ENCODE measurements at regions not wholly inside any gene's neighbourhood (a gene's known extent, or its start where the extent isn't known, plus 50 kb on each side); places are given as distances from the start of the nearest gene placed in this dataset.
A peak's percentile ranks its signal among the peaks of the same experiment; 100 is the strongest.

GRCh38 chr4:124277691-124278090, 434.8 kb downstream of the ANKRD50 start:
- ATAC-seq = no peak
- intact Hi-C loops (cut with DNase I, micrococcal nuclease) = no loop called here
- no peak for DNase-seq

GRCh38 chr4:124278477-124278876, 434.1 kb downstream of the ANKRD50 start:
- no peak for DNase-seq
- ATAC-seq = no peak
- intact Hi-C loops (cut with DNase I, micrococcal nuclease) = no loop called here

GRCh38 chr4:124279741-124280140, 432.8 kb downstream of the ANKRD50 start:
- intact Hi-C loops (cut with DNase I, micrococcal nuclease) = no loop called here
- no peak for DNase-seq
- no peak for ATAC-seq

- intact Hi-C loops (cut with DNase I, micrococcal nuclease) = no loop called here
- no peak for DNase-seq
Measured at GRCh38 chr4:124282301-124282898, 430.1 kb downstream of the ANKRD50 start.

GRCh38 chr4:124288706-124289486, 423.6 kb downstream of the ANKRD50 start:
- intact Hi-C loops (cut with DNase I, micrococcal nuclease) = no loop called here
- DNase-seq = no peak
- no peak for ATAC-seq

More at GRCh38 chr4:124282301-124282898, 430.1 kb downstream of the ANKRD50 start:
- ATAC-seq = no peak

GRCh38 chr4:124290678-124291077, 421.9 kb downstream of the ANKRD50 start:
- no peak for DNase-seq
- ATAC-seq = peak; percentile 61
- intact Hi-C loops (cut with DNase I, micrococcal nuclease) = no loop called here

GRCh38 chr4:124295413-124295812, 417.1 kb downstream of the ANKRD50 start:
- DNase-seq (no peak), ATAC-seq (no peak)

GRCh38 chr4:124304941-124305340, 407.6 kb downstream of the ANKRD50 start:
- intact Hi-C loops (cut with DNase I, micrococcal nuclease) = no loop called here
- ATAC-seq (no peak), DNase-seq (no peak)

More at GRCh38 chr4:124295413-124295812, 417.1 kb downstream of the ANKRD50 start:
- intact Hi-C loops (cut with DNase I, micrococcal nuclease) = no loop called here

- intact Hi-C loops (cut with DNase I, micrococcal nuclease) = no loop called here
- ATAC-seq (no peak), DNase-seq (no peak)
Measured at GRCh38 chr4:124306352-124306751, 406.2 kb downstream of the ANKRD50 start.

GRCh38 chr4:124307143-124307542, 405.4 kb downstream of the ANKRD50 start:
- no peak for DNase-seq
- no peak for ATAC-seq
- intact Hi-C loops (cut with DNase I, micrococcal nuclease) = no loop called here

- intact Hi-C loops (cut with DNase I, micrococcal nuclease) = no loop called here
- no peak for DNase-seq
- no peak for ATAC-seq
Measured at GRCh38 chr4:124318292-124318691, 394.2 kb downstream of the ANKRD50 start.

- ATAC-seq (no peak), DNase-seq (no peak)
- intact Hi-C loops (cut with DNase I, micrococcal nuclease) = no loop called here
Measured at GRCh38 chr4:124321364-124321763, 391.2 kb downstream of the ANKRD50 start.

- DNase-seq (no peak), ATAC-seq (no peak)
- intact Hi-C loops (cut with DNase I, micrococcal nuclease) = no loop called here
Measured at GRCh38 chr4:124322234-124323065, 390.1 kb downstream of the ANKRD50 start.

- intact Hi-C loops (cut with DNase I, micrococcal nuclease) = no loop called here
- ATAC-seq (no peak), DNase-seq (no peak)
Measured at GRCh38 chr4:124325690-124326089, 386.8 kb downstream of the ANKRD50 start.

- ATAC-seq (no peak), DNase-seq (no peak)
- intact Hi-C loops (cut with DNase I, micrococcal nuclease) = no loop called here
Measured at GRCh38 chr4:124329134-124329533, 383.4 kb downstream of the ANKRD50 start.

GRCh38 chr4:124330045-124330444, 382.5 kb downstream of the ANKRD50 start:
- DNase-seq (no peak), ATAC-seq (no peak)
- intact Hi-C loops (cut with DNase I, micrococcal nuclease) = loop anchor here in 1 of 2 donors (5.0 to 10.0 kb wide), 2 partner anchors 917 to 955 kb away; no protein-coding TSS in a partner anchor

- no peak for ATAC-seq
- DNase-seq = no peak
Measured at GRCh38 chr4:124331781-124332180, 380.8 kb downstream of the ANKRD50 start.

GRCh38 chr4:124333466-124333865, 379.1 kb downstream of the ANKRD50 start:
- no peak for DNase-seq
- intact Hi-C loops (cut with DNase I, micrococcal nuclease) = loop anchor here in 1 of 2 donors (5.0 to 10.0 kb wide), 2 partner anchors 914 to 951 kb away; no protein-coding TSS in a partner anchor
- ATAC-seq = no peak

More at GRCh38 chr4:124331781-124332180, 380.8 kb downstream of the ANKRD50 start:
- intact Hi-C loops (cut with DNase I, micrococcal nuclease) = loop anchor here in 1 of 2 donors (5.0 to 10.0 kb wide), 2 partner anchors 916 to 953 kb away; no protein-coding TSS in a partner anchor

GRCh38 chr4:124334119-124334518, 378.4 kb downstream of the ANKRD50 start:
- ATAC-seq (peak; percentile 71), DNase-seq (peak in 1 of 2 donors; percentile 34)
- intact Hi-C loops (cut with DNase I, micrococcal nuclease) = loop anchor here in 1 of 2 donors (5.0 to 10.0 kb wide), 2 partner anchors 913 to 951 kb away; no protein-coding TSS in a partner anchor

Data from left colon (tissue), 2 donors.